ENCODE measurements at regions not wholly inside any gene's neighbourhood (a gene's known extent, or its start where the extent isn't known, plus 50 kb on each side); places are given as distances from the start of the nearest gene placed in this dataset.
"Not testable (repeated sequence)": the region's sequence is repeated elsewhere in the genome, so short reads cannot be mapped to it uniquely, and the experiment has no call there.

GRCh38 chr7:150033711-150034110, 159.9 kb downstream of the ATP6V0E2 start:
- not testable (repeated sequence) for H3K27ac ChIP-seq; DNase-seq (ENCODE audit: low spot score); H3K4me3 ChIP-seq

- H3K27ac ChIP-seq = not testable (repeated sequence)
These were observed 162.0 kb downstream of the ATP6V0E2 start for GRCh38 chr7:150035769-150036168.

DNA sequence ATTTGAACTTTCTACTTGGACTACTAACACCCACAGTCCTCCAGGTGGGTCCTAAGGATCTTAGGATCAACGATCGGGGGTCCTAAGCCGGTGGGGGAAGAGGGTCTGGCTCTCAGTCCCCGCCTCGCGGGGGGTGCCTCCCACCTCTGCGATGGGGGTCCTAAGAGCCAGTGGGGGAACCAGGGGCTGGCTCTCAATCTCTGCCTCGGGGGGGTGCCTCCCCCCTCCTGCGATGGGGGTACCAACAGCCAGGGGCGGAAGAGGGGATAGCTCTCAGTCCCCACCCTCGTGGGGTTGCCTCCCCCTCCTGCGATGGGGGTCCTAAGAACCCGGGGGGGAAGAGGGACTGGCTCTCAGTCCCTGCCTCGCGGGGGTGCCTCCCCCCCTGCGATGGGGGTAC, 165.3 kb downstream of the ATP6V0E2 start:
- not testable (repeated sequence) for H3K4me3 ChIP-seq; H3K27ac ChIP-seq; DNase-seq (ENCODE audit: low spot score)

More at GRCh38 chr7:150035769-150036168, 162.0 kb downstream of the ATP6V0E2 start:
- not testable (repeated sequence) for H3K4me3 ChIP-seq; DNase-seq (ENCODE audit: low spot score)

GRCh38 chr7:150042281-150042680, 168.5 kb downstream of the ATP6V0E2 start:
- H3K4me3 ChIP-seq; DNase-seq (ENCODE audit: low spot score); H3K27ac ChIP-seq: not testable (repeated sequence)

DNA sequence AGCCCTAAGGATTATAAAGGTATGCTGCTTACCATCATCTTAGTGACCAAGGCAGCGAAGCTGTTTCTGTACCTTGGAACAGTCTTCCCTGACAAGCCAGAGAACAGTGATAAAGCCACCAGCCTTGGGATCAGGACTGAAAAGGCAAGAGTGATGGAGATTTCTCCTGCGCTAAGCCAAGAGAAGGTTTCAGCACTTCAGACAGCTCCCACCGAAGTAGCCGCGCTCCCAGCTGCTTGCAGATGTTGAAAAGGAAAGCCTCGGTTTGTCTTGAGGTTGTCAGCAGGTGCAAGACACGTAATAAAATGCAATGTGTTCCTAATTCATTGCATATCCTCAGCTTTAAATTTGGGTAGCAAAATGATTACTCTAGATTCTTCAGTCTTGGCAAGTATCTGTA, 171.0 kb downstream of the ATP6V0E2 start:
- not testable (repeated sequence) for DNase-seq (ENCODE audit: low spot score)

GRCh38 chr7:150045596-150045995, 171.8 kb downstream of the ATP6V0E2 start:
- DNase-seq (ENCODE audit: low spot score); H3K27ac ChIP-seq; H3K4me3 ChIP-seq: not testable (repeated sequence)

More for the DNA sequence above, 171.0 kb downstream of the ATP6V0E2 start:
- H3K27ac ChIP-seq, H3K4me3 ChIP-seq: not testable (repeated sequence)

- not testable (repeated sequence) for H3K4me3 ChIP-seq; DNase-seq (ENCODE audit: low spot score); H3K27ac ChIP-seq
These were observed 172.8 kb downstream of the ATP6V0E2 start for GRCh38 chr7:150046290-150047194.

DNA sequence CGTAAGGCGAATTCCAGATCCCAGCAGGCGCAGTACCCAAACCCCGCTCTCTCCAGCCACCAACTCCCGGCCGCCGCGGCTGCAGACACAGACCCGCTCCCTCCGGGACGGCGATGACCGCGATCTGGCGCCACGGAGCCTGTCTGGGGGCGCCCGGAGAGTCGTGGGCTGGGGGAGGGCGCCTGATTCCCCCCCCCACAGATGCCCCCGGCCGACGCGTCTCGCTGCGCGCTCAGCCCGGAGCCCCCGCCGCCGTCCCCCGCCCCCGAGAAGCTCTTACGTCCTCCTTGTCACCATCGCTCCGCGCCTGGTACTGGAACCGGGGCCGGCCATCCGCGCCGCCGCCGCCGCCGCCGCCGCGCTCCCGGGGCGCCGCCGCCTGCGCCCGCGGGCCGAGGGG, 173.6 kb downstream of the ATP6V0E2 start:
- not testable (repeated sequence) for H3K27ac ChIP-seq; DNase-seq (ENCODE audit: low spot score)
- H3K4me3 ChIP-seq = peak overlapping the region; percentile 58

DNA sequence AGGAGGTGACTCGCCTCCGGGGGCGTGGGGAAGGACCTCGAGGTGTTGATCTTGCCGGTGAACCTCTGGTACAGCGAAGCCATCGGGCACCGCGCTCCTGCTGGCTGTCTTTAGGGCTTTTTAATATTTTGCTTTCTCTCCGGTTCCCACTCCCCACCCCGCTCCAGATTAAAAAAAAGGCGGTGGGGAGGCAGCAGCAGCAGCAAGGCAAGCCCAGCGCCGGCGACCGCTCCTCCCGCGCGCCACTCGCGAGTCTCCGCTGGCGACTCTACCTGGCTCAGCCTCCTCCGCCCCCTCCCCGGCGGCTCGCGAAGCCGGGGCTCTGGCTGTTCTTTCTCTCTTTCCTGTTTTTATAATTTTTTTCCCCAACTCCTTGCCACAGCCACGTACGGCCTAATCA, 174.0 kb downstream of the ATP6V0E2 start:
- not testable (repeated sequence) for H3K27ac ChIP-seq

DNA sequence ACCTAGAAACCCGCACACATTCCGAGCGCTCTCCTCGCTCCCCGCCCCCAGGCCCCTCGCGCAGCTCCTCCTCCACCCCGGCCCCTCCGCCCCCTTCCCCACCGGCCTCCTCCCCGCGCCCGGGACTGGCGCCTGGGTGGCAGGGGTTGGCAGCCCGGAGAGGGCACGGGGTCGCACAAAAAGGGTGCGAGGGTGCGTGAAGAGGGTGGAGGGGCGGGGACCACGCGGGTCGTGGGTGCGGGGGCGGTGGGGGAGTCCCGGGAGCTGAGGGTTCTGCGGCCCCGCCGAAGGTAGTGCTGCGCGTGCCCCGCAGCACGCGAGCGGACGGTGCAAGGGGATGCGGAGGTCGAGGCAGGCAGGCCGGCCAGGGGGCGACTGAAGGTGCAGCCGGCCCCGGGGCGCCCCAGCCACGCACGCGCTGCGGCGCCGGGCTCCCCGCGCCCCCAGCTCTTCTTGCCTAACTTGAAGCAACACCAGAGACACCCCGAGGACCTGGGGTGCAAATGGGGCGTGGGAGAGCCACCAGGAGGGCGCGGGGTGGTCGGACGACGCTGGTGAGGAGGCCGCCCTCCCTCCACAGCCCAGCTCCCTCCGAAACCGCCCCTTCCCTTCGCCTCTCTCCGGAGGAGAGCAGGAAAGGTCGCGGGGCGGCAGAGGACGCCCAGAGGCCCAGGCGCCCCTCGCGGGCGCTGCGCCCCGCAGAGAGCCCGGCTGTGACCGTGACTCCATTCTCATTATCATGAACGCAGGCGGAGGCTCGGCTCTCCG, 174.7 kb downstream of the ATP6V0E2 start:
- not testable (repeated sequence) for H3K27ac ChIP-seq
- H3K4me3 ChIP-seq = peak overlapping the region; percentile 58

More for the DNA sequence above, 174.0 kb downstream of the ATP6V0E2 start:
- DNase-seq (ENCODE audit: low spot score) = not testable (repeated sequence)
- peak overlapping the region; percentile 58 for H3K4me3 ChIP-seq

DNA sequence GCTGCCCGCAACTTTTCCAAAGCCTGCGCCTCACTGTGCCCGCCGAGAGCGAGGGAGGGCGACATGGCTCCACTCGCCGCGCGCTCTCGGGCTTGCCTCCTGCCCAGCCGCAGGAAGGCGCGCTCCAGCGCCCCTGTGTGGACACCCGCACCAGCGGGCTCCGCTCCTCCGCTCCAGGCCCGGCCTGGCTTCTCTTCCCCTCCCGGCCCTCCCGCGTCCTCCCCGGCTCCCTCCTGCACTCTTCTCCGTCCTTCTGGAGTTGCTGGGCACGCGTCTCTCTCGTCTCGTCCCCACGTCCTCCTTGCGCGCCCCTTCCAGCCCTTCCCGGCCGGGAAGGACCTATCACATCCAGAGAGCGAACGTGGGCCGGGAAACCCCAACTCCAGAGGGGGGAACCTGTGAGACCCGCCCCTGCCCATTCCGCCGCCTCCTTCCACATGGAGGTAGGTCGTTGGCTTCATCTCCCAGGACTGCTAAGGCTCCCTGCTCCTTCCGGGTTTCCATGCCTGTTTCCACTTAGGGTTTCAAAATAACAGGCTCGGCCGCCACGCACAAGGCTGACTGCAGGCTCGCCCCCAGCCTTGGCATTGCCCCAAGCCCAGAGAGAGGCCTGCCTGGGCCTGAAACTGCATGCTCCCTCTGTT, 175.4 kb downstream of the ATP6V0E2 start:
- H3K4me3 ChIP-seq = peak overlapping the region; percentile 58
- H3K27ac ChIP-seq; DNase-seq (ENCODE audit: low spot score): not testable (repeated sequence)

More for the DNA sequence above, 174.7 kb downstream of the ATP6V0E2 start:
- not testable (repeated sequence) for DNase-seq (ENCODE audit: low spot score)

DNA sequence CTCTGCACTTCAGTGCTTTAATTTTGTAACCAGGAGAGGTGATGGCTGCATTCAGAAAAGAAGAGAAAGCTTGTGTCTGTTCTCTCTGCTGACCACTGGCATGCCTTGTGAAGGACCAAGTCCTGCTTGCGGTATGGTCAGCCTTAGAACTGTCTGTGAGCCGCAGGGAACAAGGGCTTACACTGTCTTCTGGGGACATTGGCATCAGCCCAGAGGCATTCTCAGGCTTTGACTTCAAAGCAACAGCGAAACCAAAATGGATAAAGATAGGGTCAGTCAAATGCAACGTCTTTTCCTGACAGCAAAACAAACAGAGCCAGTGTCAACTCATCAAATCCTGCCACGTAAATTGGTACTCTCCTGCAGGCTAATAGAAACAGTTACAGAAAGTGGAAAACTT, 179.6 kb downstream of the ATP6V0E2 start:
- not testable (repeated sequence) for DNase-seq (ENCODE audit: low spot score); H3K27ac ChIP-seq; H3K4me3 ChIP-seq

DNA sequence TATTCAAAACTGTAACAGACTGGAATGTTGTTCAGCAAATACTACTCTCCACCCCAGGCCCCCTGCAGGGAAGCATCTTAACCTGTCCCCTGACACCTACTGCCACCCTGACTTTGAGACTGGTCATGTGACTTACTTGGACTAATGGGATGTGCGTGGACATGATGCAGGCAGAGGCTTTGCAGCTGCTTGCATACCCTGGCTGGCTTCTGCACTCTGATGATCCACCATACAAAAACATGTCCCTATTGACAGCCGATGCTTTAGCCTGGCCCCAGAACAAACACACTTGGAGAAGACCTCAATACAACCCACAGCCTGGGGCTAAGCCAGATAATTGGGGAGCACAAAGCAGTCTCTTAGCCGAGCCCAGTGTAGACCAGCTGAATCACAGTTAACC, 180.5 kb downstream of the ATP6V0E2 start:
- not testable (repeated sequence) for H3K27ac ChIP-seq; DNase-seq (ENCODE audit: low spot score); H3K4me3 ChIP-seq

GRCh38 chr7:150060259-150061221, 186.8 kb downstream of the ATP6V0E2 start:
- H3K4me3 ChIP-seq; H3K27ac ChIP-seq; DNase-seq (ENCODE audit: low spot score): not testable (repeated sequence)

GRCh38 chr7:150063195-150063594, 189.4 kb downstream of the ATP6V0E2 start:
- not testable (repeated sequence) for H3K27ac ChIP-seq; DNase-seq (ENCODE audit: low spot score); H3K4me3 ChIP-seq

DNA sequence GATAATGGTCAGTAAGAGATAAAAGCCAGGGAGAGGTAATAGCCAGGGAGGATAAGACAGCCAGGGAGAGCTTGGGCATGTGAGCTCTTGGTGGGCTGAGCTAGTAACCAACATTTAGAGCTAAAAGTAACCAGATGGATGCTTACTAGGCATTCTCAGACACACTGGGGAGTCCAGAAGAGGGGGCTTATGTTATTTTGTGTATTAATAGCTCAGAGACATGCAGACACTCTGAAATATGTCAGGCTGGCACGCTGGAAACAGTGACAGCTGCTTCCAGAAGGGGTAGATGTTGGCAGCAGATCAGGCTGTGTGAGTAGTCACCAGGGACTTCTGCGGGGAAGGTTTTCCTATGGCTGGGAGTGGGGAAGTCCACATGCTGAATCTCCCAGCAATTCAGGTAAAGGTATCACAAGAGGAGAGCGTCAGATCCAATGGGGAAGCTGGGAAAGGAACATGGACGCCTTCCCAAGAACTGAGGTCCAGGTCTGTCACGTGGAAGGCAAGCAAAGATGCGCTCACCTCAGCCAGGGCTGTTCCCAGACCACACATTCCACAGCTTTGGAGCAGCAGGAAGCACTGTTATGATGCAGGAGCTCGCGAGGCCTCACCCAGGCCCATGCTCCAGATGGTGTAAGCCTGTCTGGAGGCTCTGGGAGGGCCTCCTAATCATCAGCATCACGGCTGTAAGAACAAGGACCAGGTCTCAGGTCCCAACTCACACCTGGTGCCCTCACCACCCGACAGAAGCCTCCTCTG, 196.0 kb downstream of the ATP6V0E2 start:
- H3K4me3 ChIP-seq; DNase-seq (ENCODE audit: low spot score); H3K27ac ChIP-seq: not testable (repeated sequence)

DNA sequence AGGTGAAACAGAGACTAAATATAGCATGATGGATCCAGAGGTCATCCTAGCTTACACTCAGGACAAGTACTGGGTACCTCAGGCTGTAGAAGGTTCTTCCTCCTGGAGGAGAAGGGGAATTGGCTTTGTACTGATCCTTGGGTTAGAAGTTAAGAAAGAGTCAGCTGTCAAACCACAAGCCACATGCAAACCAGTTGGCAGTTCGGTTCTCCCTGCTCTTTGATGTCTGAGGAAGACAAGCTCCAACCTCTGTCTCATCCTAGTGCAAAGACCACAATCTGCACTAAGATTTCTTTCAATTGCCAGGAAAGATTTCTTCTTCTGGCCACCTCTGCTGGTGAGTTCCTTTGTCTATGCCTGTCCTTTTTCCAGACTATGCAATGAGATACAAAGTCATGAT, 203.8 kb downstream of the ATP6V0E2 start:
- H3K4me3 ChIP-seq; H3K27ac ChIP-seq; DNase-seq (ENCODE audit: low spot score): not testable (repeated sequence)

All from coronary artery (tissue), 2 donors.